Raji (cell line): ENCODE measurements at regions not wholly inside any gene's neighbourhood (a gene's known extent, or its start where the extent isn't known, plus 50 kb on each side); places are given as distances from the start of the nearest gene placed in this dataset.

Experiments used
- POLR2A ChIP-seq: IDR thresholded peaks from 2 replicates; pipeline ENCODE4 v1.6.1; 2011; ENCODE audit warnings: low read depth, low read length, control low read depth; ENCODE audit not compliant: insufficient read depth

DNA sequence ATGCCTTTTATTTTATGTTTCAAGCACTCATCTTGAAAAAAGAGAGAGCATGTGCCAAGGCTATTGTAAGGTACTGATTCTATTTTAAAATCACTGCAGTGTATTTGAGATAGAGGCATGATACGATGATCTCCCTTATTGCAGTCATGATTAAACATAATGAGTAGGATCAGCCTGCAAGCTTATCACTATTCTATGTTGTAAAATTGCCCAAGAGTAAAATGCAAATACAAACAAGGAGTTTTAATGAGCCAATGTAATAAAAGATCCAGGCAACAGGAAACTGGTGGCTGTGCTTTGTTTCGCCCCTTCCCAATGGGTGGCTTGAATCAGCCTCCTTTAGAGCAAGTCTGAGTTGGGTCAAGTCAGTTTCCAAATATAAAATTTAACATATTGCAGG, 116.4 kb upstream of the RBMS1 start:
- no peak for TF ChIP-seq POLR2A

DNA sequence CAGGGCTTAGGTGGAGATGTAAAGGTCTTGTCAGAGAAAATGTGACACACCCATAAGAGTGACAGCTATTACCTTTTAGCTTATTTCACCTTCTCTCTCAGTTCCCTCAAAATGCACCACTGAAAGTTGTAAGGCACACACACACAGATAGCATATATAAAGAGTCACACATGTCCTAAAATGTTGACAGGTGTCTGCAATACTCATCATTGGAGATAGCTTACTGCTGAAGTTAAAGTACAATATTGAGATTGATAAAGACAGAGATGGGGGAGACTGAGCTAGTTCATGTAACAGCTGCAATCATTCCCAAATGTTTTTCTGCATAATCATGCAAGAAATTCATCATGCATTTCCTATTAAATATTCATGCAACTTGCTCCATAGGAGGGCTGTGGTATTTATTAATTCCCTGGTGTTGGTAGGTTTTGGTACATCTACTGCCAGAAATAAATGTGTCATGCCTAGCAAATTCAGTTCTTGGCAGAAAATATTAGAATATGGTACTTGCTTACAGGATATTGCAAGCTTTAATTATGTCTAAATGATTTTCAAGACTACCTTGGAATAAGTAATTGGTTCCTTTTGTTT, 118.8 kb upstream of the RBMS1 start:
- no peak for TF ChIP-seq POLR2A

DNA sequence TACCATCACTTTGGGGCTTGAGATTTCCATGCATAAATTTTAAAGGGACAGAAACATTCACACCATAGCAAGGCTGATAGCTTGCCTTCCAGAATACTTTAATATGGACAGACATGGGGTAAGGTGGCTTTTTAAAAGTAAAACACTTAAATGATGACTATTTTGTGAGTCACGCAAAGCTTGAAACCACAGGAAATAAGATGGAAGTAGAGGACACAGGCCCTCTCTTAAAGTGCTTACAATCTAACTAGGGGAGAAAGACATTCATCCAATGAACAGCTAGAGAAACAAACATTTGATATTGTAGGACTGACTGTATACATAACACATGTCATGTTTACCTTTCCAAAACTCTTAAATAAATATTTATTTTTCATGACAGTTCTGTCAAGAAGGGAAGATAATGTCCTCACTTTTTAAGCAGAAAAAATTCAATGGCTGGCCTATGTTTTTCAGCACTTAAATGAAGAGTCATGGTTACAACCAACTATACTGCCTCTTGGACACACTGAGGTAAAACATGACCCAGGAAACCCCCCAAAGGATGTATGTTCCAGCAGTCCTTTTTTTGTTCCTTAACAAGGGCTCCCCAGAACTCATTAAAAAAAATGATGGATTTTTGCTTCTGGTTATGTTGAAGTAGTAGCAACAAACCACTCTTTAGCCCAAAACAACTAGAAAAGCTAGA, 120.0 kb upstream of the RBMS1 start:
- no peak for TF ChIP-seq POLR2A

DNA sequence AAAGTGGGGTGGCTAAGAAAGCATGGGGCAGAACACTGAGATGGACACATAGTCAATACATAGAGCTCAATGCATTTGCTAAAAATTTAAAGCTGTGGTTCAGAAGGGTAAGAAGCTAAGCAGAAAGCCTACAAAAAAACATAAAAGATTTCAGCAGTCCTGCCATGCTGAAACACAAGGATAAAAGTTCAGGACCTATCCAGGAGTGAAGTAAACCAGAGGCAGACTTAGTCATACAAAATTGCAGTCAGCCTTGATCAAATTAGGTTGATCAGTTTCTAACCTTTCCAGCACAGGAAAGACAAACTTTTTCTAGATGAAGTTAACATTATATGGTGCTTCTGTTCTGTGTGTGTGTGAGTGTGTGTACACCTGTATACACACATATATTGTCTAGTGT, 120.8 kb upstream of the RBMS1 start:
- TF ChIP-seq POLR2A, result no peak

DNA sequence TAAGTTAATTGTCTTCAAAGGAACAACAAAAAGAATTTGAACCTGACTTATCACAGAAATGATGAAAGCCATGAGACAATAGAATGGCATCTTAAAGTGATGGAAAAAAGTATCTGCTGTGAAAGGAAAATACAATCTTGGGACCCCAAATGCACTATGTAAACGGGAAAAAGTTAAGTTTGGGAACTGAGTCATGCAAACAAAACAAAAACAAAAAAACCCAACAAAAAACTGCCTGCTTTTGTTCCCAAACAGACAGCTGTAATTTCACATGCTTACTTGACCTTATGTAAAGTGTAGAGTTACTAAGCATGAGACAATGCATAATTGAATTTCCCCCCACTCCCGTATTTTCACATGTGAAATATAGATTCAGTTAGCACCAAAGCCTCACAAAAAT, 122.1 kb upstream of the RBMS1 start:
- TF ChIP-seq POLR2A, result no peak

DNA sequence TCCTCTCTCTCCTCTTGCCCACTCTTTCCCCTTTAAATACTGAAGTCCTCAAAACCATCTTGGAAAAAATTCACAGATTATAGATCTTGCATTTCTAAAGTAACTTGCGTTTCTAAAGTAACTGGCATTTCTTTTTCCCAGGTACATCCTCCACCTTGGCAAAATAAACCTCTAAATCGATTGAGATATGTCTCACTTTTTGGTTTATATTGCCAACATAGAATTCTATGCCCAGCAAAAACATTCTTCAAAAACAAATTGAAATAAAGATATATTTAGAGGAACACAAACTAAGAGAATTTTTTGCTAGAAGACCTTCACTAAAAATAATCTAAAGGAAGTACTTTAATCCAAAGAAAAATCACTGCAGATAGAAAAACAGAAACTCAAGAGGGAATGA, 122.5 kb upstream of the RBMS1 start:
- no peak for TF ChIP-seq POLR2A

DNA sequence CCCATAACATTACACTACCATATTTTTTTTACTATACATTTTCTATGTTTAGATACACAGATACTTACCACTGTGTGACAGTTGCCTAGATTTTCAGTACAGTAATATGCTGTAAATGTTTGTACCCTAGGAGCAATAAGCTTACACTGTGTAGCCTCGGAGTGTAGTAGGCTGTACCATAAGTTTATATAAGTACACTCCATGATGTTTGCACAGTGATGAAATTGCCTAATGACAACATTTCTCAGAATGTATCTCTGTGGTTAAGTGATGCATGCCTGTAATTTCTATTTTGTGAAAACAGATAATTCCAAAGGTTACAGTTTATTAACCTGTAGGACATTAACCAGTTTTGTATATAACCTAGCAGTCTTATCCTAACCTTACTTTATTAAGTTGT, 128.1 kb upstream of the RBMS1 start:
- TF ChIP-seq POLR2A, result no peak

DNA sequence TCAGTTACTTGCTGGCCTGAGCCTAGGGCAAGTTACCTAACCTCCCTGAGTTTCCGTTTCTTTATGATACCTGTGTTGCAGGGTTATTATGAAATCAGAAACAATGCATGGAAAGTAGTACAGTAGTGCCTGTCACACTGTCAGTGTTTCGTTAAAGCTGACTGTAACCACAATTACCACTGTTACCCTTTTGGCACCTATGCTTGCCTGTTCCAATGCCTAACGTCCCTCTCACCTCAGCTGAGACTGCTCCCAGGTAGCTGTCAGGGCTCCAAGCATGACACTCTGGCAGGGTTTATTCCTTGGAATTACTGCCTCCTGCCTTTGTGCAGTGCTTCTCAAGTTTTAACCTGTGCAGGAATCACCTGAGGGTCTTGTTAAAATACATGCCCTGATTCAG, 135.2 kb upstream of the RBMS1 start:
- no peak for TF ChIP-seq POLR2A

DNA sequence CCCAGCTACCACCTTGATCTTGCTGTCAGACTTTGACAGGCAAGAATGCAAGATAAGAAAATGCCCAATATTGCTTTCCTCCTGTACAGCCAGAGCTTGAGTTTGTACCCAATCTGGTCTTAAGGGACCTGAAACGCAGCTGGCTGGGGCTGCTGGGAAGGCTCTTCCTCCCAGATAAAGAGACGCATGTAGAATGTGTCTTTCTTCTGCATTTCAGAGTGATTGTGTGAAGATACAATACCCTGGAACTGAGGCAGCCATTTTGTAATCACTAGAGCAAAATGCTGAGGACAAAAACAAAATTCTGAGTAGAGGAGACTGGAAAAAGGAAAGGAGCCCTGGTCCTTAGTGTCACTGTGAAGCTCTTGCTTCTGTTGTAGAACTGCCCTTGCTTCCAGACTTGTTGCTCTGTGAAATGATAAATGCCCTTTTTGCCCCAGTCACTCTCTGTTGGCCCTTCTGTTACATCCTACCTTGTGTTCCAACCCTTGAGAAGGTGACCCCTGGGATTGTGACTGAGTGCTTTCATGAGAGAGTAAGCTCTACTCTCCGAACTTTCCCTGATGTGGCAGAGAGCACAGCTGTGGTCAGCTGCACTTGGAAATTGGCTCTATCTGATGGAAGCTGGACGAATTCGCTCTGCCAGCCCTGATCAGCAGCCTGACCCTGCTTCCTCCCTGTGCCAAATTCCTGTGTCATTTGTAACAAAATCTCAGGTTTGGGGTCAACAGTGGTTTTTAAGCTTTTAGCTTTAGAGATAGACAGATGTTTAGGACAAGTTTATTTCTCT, 137.4 kb upstream of the RBMS1 start:
- TF ChIP-seq POLR2A, result no peak

DNA sequence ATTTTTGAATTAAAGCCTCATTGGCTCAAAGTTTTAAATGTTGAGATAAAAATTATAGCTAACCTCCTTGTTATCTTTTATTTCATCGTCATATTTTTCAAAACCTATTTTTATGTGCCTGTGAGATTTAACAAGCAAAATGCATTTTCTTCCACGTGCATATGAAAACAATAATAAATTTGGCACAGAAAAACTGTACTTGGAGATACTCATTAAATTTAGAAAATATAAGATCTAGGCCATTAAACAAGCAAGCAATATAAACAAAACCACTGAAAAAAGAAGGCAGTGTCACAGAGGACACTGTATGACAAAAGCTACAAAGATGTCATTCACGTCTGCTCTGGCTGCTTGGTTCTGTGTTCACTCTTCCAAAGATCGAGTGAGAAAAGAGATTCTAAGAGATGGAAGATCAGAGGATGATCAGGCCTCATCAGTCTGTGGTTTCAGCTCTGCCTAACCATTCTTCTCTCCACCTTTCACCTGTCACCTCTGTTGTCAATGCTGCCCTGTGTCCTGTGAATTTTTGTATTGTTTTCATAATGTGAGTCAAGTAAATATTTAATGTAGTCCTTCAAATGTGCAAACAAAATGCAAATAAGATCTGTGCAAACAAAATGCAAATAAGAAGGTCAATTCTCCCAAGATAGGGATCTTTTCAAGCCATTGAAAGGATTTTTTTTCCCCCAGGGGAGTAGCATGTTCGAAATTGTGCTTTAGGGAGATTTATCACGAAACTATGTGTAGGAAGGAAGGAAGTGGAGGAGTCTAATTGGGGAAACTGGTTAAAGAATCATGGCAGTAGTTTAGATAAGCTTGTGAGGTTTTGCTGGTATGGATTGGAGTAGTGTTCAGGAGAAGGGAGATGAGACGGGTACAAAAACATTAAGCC, 138.7 kb upstream of the RBMS1 start:
- TF ChIP-seq POLR2A, result no peak

DNA sequence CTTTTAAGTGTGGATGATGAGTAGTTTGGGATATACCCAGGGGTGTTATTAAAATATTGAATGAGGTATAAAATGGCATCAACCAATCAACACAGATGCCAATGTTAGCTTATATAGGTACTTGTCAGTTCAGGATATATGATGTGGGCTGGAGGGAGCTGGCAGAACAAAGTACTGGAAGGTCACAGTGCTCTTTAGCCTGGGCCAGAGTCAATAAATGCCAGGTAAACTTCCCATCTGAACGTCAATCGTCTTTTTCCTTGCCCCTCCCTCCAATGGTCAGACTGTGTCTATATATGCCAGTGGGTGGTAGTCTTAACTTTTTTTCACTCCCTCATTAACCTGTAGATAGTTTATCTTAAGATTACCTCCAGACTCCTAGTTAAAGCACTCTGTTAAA, 140.8 kb upstream of the RBMS1 start:
- TF ChIP-seq POLR2A, result no peak

DNA sequence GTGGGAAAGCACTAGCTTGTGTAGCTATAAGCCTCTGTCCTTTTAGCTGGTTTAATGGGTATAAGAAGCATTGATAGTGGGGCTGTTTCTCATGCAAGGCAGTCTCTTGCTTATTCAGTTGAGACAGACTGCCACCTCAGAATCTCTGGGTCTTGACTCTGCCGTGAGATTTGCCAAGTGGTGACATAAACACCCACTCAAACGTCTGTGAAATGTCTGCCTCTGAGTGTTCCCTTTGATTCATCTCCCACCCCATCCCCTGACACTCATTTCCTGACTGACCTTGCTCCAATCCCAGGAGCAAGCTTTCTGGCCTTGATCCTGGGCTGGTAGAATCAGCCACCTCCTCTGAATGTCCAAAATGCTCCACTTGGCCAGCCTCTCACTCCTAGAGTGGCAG, 141.9 kb upstream of the RBMS1 start:
- TF ChIP-seq POLR2A, result no peak

DNA sequence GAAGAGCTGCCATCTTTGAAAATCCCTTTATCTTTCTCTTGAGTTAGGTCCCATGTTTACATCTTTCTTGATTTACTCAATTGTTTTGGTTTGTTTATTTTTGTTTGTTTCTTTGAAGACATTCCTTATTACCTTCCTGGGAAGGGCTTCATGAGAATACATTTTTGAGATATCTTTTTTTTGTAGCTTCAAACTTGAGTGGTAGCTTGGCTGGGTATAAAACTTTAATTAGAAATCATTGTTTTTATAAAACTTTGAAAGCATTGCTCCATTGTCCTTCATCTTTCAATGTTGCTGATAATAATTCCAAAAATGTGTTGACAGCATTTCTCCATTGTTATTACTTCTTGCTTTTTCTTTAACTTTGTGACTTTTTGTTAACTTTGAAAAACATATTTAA, 145.9 kb upstream of the RBMS1 start:
- TF ChIP-seq POLR2A, result no peak

DNA sequence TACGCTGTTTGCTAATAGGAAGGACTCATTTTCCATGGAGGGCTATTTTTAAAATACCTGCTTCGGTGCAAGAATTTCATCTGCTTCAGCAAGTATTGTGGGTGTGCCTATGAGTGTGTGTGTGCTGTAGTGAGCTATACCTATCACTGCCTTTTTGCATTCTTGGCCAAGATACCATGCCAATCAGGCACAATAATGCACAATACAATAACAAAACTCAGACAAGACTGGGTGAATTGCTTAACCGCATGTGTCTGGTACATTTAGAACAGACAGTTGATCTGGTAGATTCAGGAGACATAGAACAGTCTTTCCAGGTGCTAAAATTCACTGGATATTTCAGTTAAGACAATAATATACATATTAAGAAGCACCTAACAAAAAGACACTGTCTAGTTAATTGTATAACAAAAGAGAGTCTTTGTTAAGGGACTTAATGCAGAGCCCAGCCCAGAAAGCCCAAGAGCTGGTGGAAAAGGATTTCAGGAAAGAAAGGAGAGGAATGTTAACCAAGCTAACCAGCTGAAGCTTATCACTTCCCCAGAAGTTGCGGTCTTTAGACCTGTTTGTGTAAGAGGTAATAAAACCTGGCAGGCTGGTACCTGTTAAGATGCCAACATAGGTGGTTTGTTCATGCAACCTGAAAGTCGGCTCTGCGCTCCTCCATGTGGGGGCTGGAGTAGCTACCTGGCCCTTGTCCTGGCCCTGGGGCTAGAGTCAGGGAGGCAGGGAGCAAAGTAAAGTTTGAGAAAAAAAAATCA, 153.3 kb upstream of the RBMS1 start:
- no peak for TF ChIP-seq POLR2A
